GM12878 (cell line): ENCODE measurements at regions not wholly inside any gene's neighbourhood (a gene's known extent, or its start where the extent isn't known, plus 50 kb on each side); places are given as distances from the start of the nearest gene placed in this dataset.

ENCODE experiments used
- ATAC-seq: fragments of 200-7000 bp; cut with Tn5 transposase; 3 replicates; pipeline ENCODE4 v1.9.1; 2020; ENCODE audit warnings: mild to moderate bottlenecking, moderate library complexity
- BruUV-seq: library from RNA; stranded (reverse); fragments of 400-500 nt; replicated peaks from 2 replicates; lab custom pipeline; 2021; lab: Mats Ljungman, UMichigan
- CTCF ChIA-PET: fragments of 300-600 bp; sonication (Branson Sonifier 250); formaldehyde crosslinking; extraction: SDS; loops from one replicate; lab custom pipeline; 2021; ENCODE audit warnings: inconsistent platforms; lab: Yijun Ruan, JAX
- POLR2A ChIA-PET: fragments of 350-600 bp; formaldehyde crosslinking; extraction: SDS; loops from one replicate; lab custom pipeline; 2021; ENCODE audit warnings: inconsistent platforms; lab: Charles Lee
- RAD21 ChIA-PET: fragments of 300-600 bp; sonication (Branson Sonifier 250); formaldehyde crosslinking; loops from one replicate; lab custom pipeline; 2023; ENCODE audit warnings: antibody characterized with exemption; ENCODE audit not compliant: unreplicated experiment; lab: Charles Lee
- SMC1A ChIA-PET: fragments of 300-600 bp; sonication (Branson Sonifier 250); formaldehyde crosslinking; loops from one replicate; lab custom pipeline; 2023; ENCODE audit not compliant: unreplicated experiment, uncharacterized antibody; lab: Charles Lee
- DNase-seq: peaks from one replicate; pipeline ENCODE4 v3.0.0-alpha.2; 2011; ENCODE audit warnings: low read depth, low spot score
- FAIRE-seq: peaks from 3 replicates; lab custom pipeline; 2011; peaks lifted over from hg19 to GRCh38; lab: Jason Lieb, UNC
- H2AFZ ChIP-seq: 2 replicates; pipeline ENCODE4 v1.6.0; 2011; ENCODE audit warnings: low read depth, low read length, control low read depth; ENCODE audit not compliant: control insufficient read depth
- H3K27ac ChIP-seq: 2 replicates; pipeline ENCODE4 v1.5.1; 2011; ENCODE audit warnings: control low read depth; ENCODE audit not compliant: control insufficient read depth, insufficient read depth
- H3K27me3 ChIP-seq, 2 experiments: replicated peaks in 1 of 2; 2 replicates each; pipeline versions ENCODE4 v1.6.0 to v1.6.1; 2011; ENCODE audit warnings: low read length in 1 of 2; ENCODE audit not compliant: control insufficient read depth in 2 of 2, insufficient read depth in 2 of 2
- H3K36me3 ChIP-seq, 2 experiments: 2 replicates each; pipeline ENCODE4 v1.5.1; 2011; ENCODE audit warnings: low read length in 1 of 2; ENCODE audit not compliant: control insufficient read depth in 2 of 2, insufficient read depth in 2 of 2
- H3K4me1 ChIP-seq: 2 replicates; pipeline ENCODE4 v1.6.1; 2011; ENCODE audit warnings: mild to moderate bottlenecking, low read length, moderate library complexity, mixed read lengths; ENCODE audit not compliant: control insufficient read depth, insufficient read depth
- H3K4me2 ChIP-seq: 2 replicates; pipeline ENCODE4 v1.6.0; 2011; ENCODE audit warnings: control low read depth; ENCODE audit not compliant: control insufficient read depth, insufficient read depth
- H3K4me3 ChIP-seq: fragments of 200-600 bp; sonication (generic); 2 replicates; pipeline ENCODE4 v1.5.1; 2016
- H3K79me2 ChIP-seq: 2 replicates; pipeline ENCODE4 v1.6.0; 2011; ENCODE audit warnings: low read length; ENCODE audit not compliant: control insufficient read depth, insufficient read depth
- H3K9ac ChIP-seq: 2 replicates; pipeline ENCODE4 v1.8.0; 2011; ENCODE audit warnings: low read length, control low read depth, mixed read lengths; ENCODE audit not compliant: control insufficient read depth, insufficient read depth
- H3K9me3 ChIP-seq: replicated peaks from 3 replicates; pipeline ENCODE4 v1.5.1; 2011; ENCODE audit warnings: mild to moderate bottlenecking, low read length; ENCODE audit not compliant: control insufficient read depth, insufficient read depth
- H4K20me1 ChIP-seq: 2 replicates; pipeline ENCODE4 v1.6.0; 2011; ENCODE audit not compliant: control insufficient read depth, insufficient read depth
- ATF3 ChIP-seq: IDR thresholded peaks from 2 replicates; pipeline ENCODE4 v1.6.1; 2011; ENCODE audit warnings: low read depth, mild to moderate bottlenecking, low read length, moderate library complexity, borderline replicate concordance; ENCODE audit errors: extremely low read depth
- BRCA1 ChIP-seq: IDR thresholded peaks from 2 replicates; pipeline ENCODE4 v1.6.1; 2011; ENCODE audit warnings: low read depth, low read length, improper control_type of control experiment
- CREB1 ChIP-seq: IDR thresholded peaks from 2 replicates; pipeline ENCODE4 v1.6.1; 2012; ENCODE audit warnings: low read depth, mild to moderate bottlenecking, inconsistent platforms
- DPF2 ChIP-seq: fragments of 450-650 bp; IDR thresholded peaks from 2 replicates; pipeline ENCODE4 v1.6.1; 2017; ENCODE audit warnings: mild to moderate bottlenecking
- HCFC1 ChIP-seq: fragments of 150-350 bp; IDR thresholded peaks from 2 replicates; pipeline ENCODE4 v1.6.1; 2014; ENCODE audit warnings: low read length
- HDAC2 ChIP-seq: fragments of 200-600 bp; sonication (generic); IDR thresholded peaks from 2 replicates; pipeline ENCODE4 v1.6.1; 2017
- IKZF2 ChIP-seq, 2 experiments: fragments of 450-650 bp; IDR thresholded peaks; 2 replicates each; pipeline ENCODE4 v1.6.1; 2017; ENCODE audit warnings: mild to moderate bottlenecking in 2 of 2, moderate library complexity in 2 of 2
- MLLT1 ChIP-seq: fragments of 450-650 bp; IDR thresholded peaks from 2 replicates; pipeline ENCODE4 v1.6.1; 2016; ENCODE audit warnings: mild to moderate bottlenecking
- MXI1 ChIP-seq: fragments of 150-350 bp; IDR thresholded peaks from 2 replicates; pipeline ENCODE4 v1.6.1; 2011; ENCODE audit warnings: low read depth, mild to moderate bottlenecking, inconsistent platforms, low read length, improper control_type of control experiment
- NRF1 ChIP-seq: conservative IDR thresholded peaks from 2 replicates; pipeline ENCODE4 v1.6.1; 2011; ENCODE audit warnings: mild to moderate bottlenecking, low read depth, low read length, improper control_type of control experiment
- RB1 ChIP-seq: fragments of 450-650 bp; formaldehyde crosslinking; IDR thresholded peaks from 2 replicates; pipeline ENCODE4 v1.6.1; 2017; ENCODE audit warnings: mild to moderate bottlenecking, borderline replicate concordance
- WRNIP1 ChIP-seq: IDR thresholded peaks from 2 replicates; pipeline ENCODE4 v1.6.1; 2011; ENCODE audit warnings: low read depth, low read length, improper control_type of control experiment, borderline replicate concordance
- ZZZ3 ChIP-seq: IDR thresholded peaks from 2 replicates; pipeline ENCODE4 v1.6.1; 2011; ENCODE audit warnings: low read depth; ENCODE audit not compliant: control insufficient read depth, insufficient read length
- WGBS: methylation state at CpG from one replicate; pipeline ENCODE4 v1.1.6; 2016; ENCODE audit warnings: low lambda C conversion rate; ENCODE audit not compliant: insufficient replicate concordance, insufficient coverage; ENCODE audit errors: missing lambda C conversion rate; 5-methylcytosine and 5-hydroxymethylcytosine counted together
- in situ Hi-C: fragments of 300-500 bp; cut with MboI; formaldehyde crosslinking; loops from 9 replicates; pipeline ENCODE4 v1.14.3; 2018; ENCODE audit warnings: mixed read lengths
- intact Hi-C: fragments of 100-400 bp; cut with micrococcal nuclease; formaldehyde crosslinking; loops from one replicate; pipeline ENCODE4 v1.14.2; 2022; ENCODE audit not compliant: unreplicated experiment
- TF ChIP-seq, protein P1 (sequence below): fragments of 450-650 bp; IDR thresholded peaks from 2 replicates; pipeline ENCODE4 v1.6.1; 2017; ENCODE audit warnings: borderline replicate concordance
- TF ChIP-seq, protein P2 (sequence below), 3 experiments: IDR thresholded peaks in 2 of 3; conservative IDR thresholded peaks in 1 of 3; 2 replicates each; pipeline ENCODE4 v1.5.1; 2011; ENCODE audit warnings: low read depth in 3 of 3, low read length in 3 of 3, mild to moderate bottlenecking in 3 of 3, control low read depth in 2 of 3, moderate library complexity in 2 of 3, inconsistent platforms in 1 of 3, mixed read lengths in 1 of 3; ENCODE audit not compliant: control insufficient read depth in 2 of 3, insufficient read depth in 1 of 3; ENCODE audit errors: extremely low read depth in 1 of 3

DNA sequence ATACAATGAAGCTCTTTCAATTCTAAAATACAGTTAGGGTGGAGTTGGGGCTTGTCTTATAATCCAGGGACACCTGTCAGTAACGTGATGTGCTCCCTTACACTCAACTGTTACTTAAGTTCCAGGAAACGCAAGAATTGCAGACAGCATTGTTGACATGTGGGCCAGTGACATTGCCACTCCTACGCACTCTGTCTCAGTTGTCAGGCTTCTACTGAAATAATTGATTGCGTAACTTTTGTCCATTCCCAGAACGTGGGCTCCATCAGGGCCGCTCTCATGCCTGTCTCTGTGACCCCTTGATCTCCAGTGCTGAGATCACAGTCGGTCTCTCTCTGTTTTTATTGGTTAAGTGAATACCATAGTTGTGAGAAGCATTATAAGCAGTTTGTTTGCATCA is 487.8 kb downstream of the GALR1 start:
- Histone ChIP-seq H3K4me2 (no peak overlapping the region), H2AFZ (no peak overlapping the region), H3K4me1 (no peaks in the 10 kb centered on the region), H3K9me3 (no peaks in the 10 kb centered on the region), H3K79me2 (no peaks in the 10 kb centered on the region), H3K9ac (no peak overlapping the region), H4K20me1 (no peaks in the 10 kb centered on the region), H3K36me3 (no peaks in the 10 kb centered on the region), H3K4me3 (no peak overlapping the region), H3K27ac (no peak overlapping the region), H3K27me3 (no peaks in the 10 kb centered on the region)
- ChIA-PET POLR2A (no interaction called here), CTCF (no interaction called here), SMC1A (no interaction called here), RAD21 (no interaction called here)
- TF ChIP-seq ZZZ3 (no peak), MXI1 (no peak), MLLT1 (no peak), CREB1 (no peak), BRCA1 (no peak), RB1 (no peak), IKZF2 (IDR thresholded peaks at IDR 0.05) (no peak)
- in situ Hi-C loops (no loop called here), intact Hi-C loops (no loop called here)
- no peak for DNase-seq
- BruUV-seq, result no TSS peak
- FAIRE-seq, result no peak
- WGBS, result 33% methylated on average over 7 of the region's 7 CpGs
- no peak for ATAC-seq

DNA sequence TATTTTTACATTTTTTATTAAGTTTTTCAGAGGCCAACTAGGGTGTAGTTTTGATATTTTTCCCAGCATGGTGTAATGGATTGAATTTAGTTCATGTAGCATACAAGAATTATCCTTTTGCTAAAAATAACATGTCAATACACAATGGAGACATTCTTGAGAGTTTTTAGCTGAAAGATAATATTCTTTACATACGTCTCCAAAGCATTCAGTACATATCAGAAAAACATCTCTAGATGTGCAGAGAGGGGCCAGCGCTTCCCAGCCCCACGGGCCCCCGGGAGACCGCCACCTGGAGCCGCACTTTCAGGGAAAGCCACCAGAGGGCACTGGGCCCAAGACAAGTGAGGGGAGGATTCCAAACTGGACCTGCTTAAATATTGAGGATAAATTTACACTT is 499.4 kb downstream of the GALR1 start:
- RAD21 ChIA-PET, result no interaction called here
- DNase-seq, result no peak
- SMC1A ChIA-PET, result interaction anchor here (1.6 kb wide), 1 partner anchor 8 kb away, joined by 3 read pairs; no protein-coding TSS in a partner anchor
- TF ChIP-seq, protein P1, sequence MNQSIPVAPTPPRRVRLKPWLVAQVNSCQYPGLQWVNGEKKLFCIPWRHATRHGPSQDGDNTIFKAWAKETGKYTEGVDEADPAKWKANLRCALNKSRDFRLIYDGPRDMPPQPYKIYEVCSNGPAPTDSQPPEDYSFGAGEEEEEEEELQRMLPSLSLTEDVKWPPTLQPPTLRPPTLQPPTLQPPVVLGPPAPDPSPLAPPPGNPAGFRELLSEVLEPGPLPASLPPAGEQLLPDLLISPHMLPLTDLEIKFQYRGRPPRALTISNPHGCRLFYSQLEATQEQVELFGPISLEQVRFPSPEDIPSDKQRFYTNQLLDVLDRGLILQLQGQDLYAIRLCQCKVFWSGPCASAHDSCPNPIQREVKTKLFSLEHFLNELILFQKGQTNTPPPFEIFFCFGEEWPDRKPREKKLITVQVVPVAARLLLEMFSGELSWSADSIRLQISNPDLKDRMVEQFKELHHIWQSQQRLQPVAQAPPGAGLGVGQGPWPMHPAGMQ, result no peak
- no peak for TF ChIP-seq HDAC2
- no peak for TF ChIP-seq WRNIP1
- TF ChIP-seq, protein P2, sequence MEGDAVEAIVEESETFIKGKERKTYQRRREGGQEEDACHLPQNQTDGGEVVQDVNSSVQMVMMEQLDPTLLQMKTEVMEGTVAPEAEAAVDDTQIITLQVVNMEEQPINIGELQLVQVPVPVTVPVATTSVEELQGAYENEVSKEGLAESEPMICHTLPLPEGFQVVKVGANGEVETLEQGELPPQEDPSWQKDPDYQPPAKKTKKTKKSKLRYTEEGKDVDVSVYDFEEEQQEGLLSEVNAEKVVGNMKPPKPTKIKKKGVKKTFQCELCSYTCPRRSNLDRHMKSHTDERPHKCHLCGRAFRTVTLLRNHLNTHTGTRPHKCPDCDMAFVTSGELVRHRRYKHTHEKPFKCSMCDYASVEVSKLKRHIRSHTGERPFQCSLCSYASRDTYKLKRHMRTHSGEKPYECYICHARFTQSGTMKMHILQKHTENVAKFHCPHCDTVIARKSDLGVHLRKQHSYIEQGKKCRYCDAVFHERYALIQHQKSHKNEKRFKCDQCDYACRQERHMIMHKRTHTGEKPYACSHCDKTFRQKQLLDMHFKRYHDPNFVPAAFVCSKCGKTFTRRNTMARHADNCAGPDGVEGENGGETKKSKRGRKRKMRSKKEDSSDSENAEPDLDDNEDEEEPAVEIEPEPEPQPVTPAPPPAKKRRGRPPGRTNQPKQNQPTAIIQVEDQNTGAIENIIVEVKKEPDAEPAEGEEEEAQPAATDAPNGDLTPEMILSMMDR (IDR thresholded peaks at IDR 0.05 in 2 of 3, conservative IDR thresholded peaks at IDR 0.05 in 1 of 3; ENCODE audit: control insufficient read depth in 2 of 3, extremely low read depth in 1 of 3, insufficient read depth in 1 of 3, low read depth in 3 of 3, low read length in 3 of 3), result peak; percentile 14 to 49 (median 33); a peak in 4 of 6 replicates
- no peak for TF ChIP-seq NRF1
- TF ChIP-seq HCFC1, result no peak
- no peak for TF ChIP-seq ATF3
- TF ChIP-seq DPF2, result no peak

More for the DNA sequence above, 499.4 kb downstream of the GALR1 start:
- Histone ChIP-seq H3K9me3 (no peaks in the 10 kb centered on the region), H3K27me3 (no peaks in the 10 kb centered on the region), H3K27ac (no peak overlapping the region), H2AFZ (no peak overlapping the region), H3K79me2 (no peaks in the 10 kb centered on the region), H3K4me3 (no peak overlapping the region), H3K4me1 (no peaks in the 10 kb centered on the region), H4K20me1 (no peaks in the 10 kb centered on the region), H3K4me2 (no peak overlapping the region), H3K36me3 (no peaks in the 10 kb centered on the region), H3K9ac (no peak overlapping the region)
- no TSS peak for BruUV-seq
- WGBS, result 11% methylated on average over 6 of the region's 6 CpGs
- CTCF ChIA-PET, result no interaction called here
- intact Hi-C loops (no loop called here), in situ Hi-C loops (no loop called here)
- POLR2A ChIA-PET, result no interaction called here
- FAIRE-seq (no peak), ATAC-seq (no peak)
